OCI-LY7 (cell line): ENCODE measurements at regions not wholly inside any gene's neighbourhood (a gene's known extent, or its start where the extent isn't known, plus 50 kb on each side); places are given as distances from the start of the nearest gene placed in this dataset.

Experiments
- CTCF ChIP-seq: fragments of 200-600 bp; sonication (generic); conservative IDR thresholded peaks from 2 replicates; pipeline ENCODE4 v1.5.1; 2014; ENCODE audit warnings: mild to moderate bottlenecking, antibody characterized with exemption, low read length, moderate library complexity, mixed read lengths
- EZH2phosphoT487 ChIP-seq: fragments of 200-600 bp; sonication (generic); IDR thresholded peaks from 2 replicates; pipeline ENCODE4 v1.6.1; 2018; ENCODE audit warnings: low read depth, borderline replicate concordance, mild to moderate bottlenecking, mixed run types, antibody characterized with exemption, low read length, moderate library complexity, mixed read lengths

- TF ChIP-seq EZH2phosphoT487 (no peak), CTCF (no peak)
Observed at GRCh38 chr13:62625214-62625881, 1209.7 kb upstream of the PCDH20 start.
